K562 (cell line): ENCODE measurements at regions not wholly inside any gene's neighbourhood (a gene's known extent, or its start where the extent isn't known, plus 50 kb on each side); places are given as distances from the start of the nearest gene placed in this dataset.

Experiments used
- ATAC-seq: fragments of 200-7000 bp; cut with Tn5 transposase; 3 replicates; pipeline ENCODE4 v1.9.1; 2020; ENCODE audit warnings: moderate library complexity
- BruUV-seq: library from RNA; stranded (reverse); fragments of 400-500 nt; replicated peaks from 2 replicates; lab custom pipeline; 2021; lab: Mats Ljungman, UMichigan
- CTCF ChIA-PET: fragments of 300-600 bp; formaldehyde crosslinking; extraction: SDS; loops from one replicate; lab custom pipeline; 2021; ENCODE audit warnings: low intra/inter-chr PET ratio; lab: Yijun Ruan, JAX
- POLR2A ChIA-PET: fragments of 300-600, 350-650 bp; sonication (Branson Sonifier 250); formaldehyde crosslinking; extraction: SDS; loops from one replicate; lab custom pipeline; 2021; ENCODE audit warnings: antibody characterized with exemption, inconsistent platforms; lab: Yijun Ruan, JAX
- DNase-seq, 4 experiments: peaks; one replicate each; pipeline versions ENCODE4 v3.0.0 to v3.0.0-alpha.2; 2011 to 2018; ENCODE audit warnings: low spot score in 3 of 4, mixed read lengths in 3 of 4; ENCODE audit errors: extremely low read depth in 1 of 4
- FAIRE-seq: peaks from 2 replicates; lab custom pipeline; 2011; peaks lifted over from hg19 to GRCh38; lab: Jason Lieb, UNC
- H2AFZ ChIP-seq: 2 replicates; pipeline ENCODE4 v1.6.0; 2011; ENCODE audit warnings: low read depth, low read length, control low read depth, inconsistent platforms
- H3K27ac ChIP-seq: fragments of 200-600 bp; 3 replicates; pipeline ENCODE4 v1.8.0; 2011; ENCODE audit warnings: low read depth, mild to moderate bottlenecking, control low read depth, inconsistent platforms, low read length, moderate library complexity, mixed read lengths; ENCODE audit errors: extremely low read depth
- H3K27me3 ChIP-seq, 2 experiments: fragments of 300-600 bp in 1 of 2; 2 replicates in 1 of 2; 3 replicates in 1 of 2; pipeline versions ENCODE4 v1.6.0 to v1.8.0; 2011; ENCODE audit warnings: inconsistent platforms in 2 of 2, low read length in 2 of 2, mild to moderate bottlenecking in 1 of 2, mixed read lengths in 1 of 2, moderate library complexity in 1 of 2; ENCODE audit not compliant: control insufficient read depth in 2 of 2, insufficient read depth in 2 of 2
- H3K36me3 ChIP-seq: fragments of 300-600 bp; 3 replicates; pipeline ENCODE4 v1.8.0; 2011; ENCODE audit warnings: mild to moderate bottlenecking, low read length, inconsistent platforms; ENCODE audit not compliant: control insufficient read depth, insufficient read depth
- H3K4me1 ChIP-seq, 2 experiments: fragments of 200-600 bp in 1 of 2; replicated peaks in 1 of 2; 2 replicates in 1 of 2; 3 replicates in 1 of 2; pipeline versions ENCODE4 v1.5.1 to v1.8.0; 2011; ENCODE audit warnings: inconsistent platforms in 2 of 2, low read length in 2 of 2, mild to moderate bottlenecking in 1 of 2, mixed read lengths in 1 of 2, moderate library complexity in 1 of 2; ENCODE audit not compliant: control insufficient read depth in 2 of 2, insufficient read depth in 2 of 2
- H3K4me2 ChIP-seq: 2 replicates; pipeline ENCODE4 v1.6.1; 2011; ENCODE audit warnings: low read length, control low read depth, inconsistent platforms, mixed read lengths; ENCODE audit not compliant: insufficient read depth
- H3K4me3 ChIP-seq: fragments of 200-600 bp; sonication (generic), shearing (Covaris generic); 2 replicates; pipeline ENCODE4 v1.5.1; 2016; ENCODE audit warnings: control low read depth, inconsistent platforms
- H3K79me2 ChIP-seq: fragments of 200-600 bp; 3 replicates; pipeline ENCODE4 v1.8.0; 2011; ENCODE audit warnings: low read length, inconsistent platforms; ENCODE audit not compliant: control insufficient read depth, insufficient read depth
- H3K9ac ChIP-seq, 2 experiments: 2 replicates each; pipeline versions ENCODE4 v1.6.0 to v1.6.1; 2011; ENCODE audit warnings: low read depth in 2 of 2, low read length in 2 of 2, control low read depth in 1 of 2, inconsistent platforms in 1 of 2, mild to moderate bottlenecking in 1 of 2, mixed read lengths in 1 of 2; ENCODE audit not compliant: insufficient read depth in 1 of 2
- H3K9me1 ChIP-seq: one replicate; pipeline ENCODE4 v1.6.0; 2011; ENCODE audit warnings: inconsistent platforms, mild to moderate bottlenecking, low read length, moderate library complexity; ENCODE audit not compliant: control insufficient read depth, insufficient read depth
- H3K9me3 ChIP-seq: replicated peaks from 2 replicates; pipeline ENCODE4 v1.5.1; 2011; ENCODE audit warnings: low read depth, low read length, inconsistent platforms; ENCODE audit not compliant: control insufficient read depth, insufficient read depth
- H4K20me1 ChIP-seq: replicated peaks from 2 replicates; pipeline ENCODE4 v1.6.1; 2011; ENCODE audit warnings: low read length, inconsistent platforms, mixed read lengths; ENCODE audit not compliant: control insufficient read depth, insufficient read depth
- ATF7 ChIP-seq: fragments of 450-650 bp; IDR thresholded peaks from 2 replicates; pipeline ENCODE4 v1.7.1; 2014; ENCODE audit warnings: mild to moderate bottlenecking, moderate library complexity
- BCOR ChIP-seq: fragments of 450-650 bp; IDR thresholded peaks from 2 replicates; pipeline ENCODE4 v1.6.1; 2016
- BRF2 ChIP-seq: IDR thresholded peaks from 3 replicates; pipeline ENCODE4 v1.6.1; 2011; ENCODE audit warnings: borderline replicate concordance, mild to moderate bottlenecking; ENCODE audit not compliant: insufficient read length, insufficient read depth
- ELF2 ChIP-seq: fragments of 250-450 bp; sonication (Bioruptor Pico); IDR thresholded peaks from 2 replicates; pipeline ENCODE4 v1.5.0; 2021; ENCODE audit warnings: mild to moderate bottlenecking
- ERF ChIP-seq: fragments of 450-650 bp; formaldehyde crosslinking; IDR thresholded peaks from 2 replicates; pipeline ENCODE4 v1.4.0; 2020; ENCODE audit warnings: mild to moderate bottlenecking, mixed read lengths
- HDAC8 ChIP-seq: fragments of 450-650 bp; IDR thresholded peaks from 2 replicates; pipeline ENCODE4 v1.6.1; 2016; ENCODE audit warnings: mild to moderate bottlenecking, missing genetic modification characterization, moderate library complexity, missing compliant biosample characterization
- HMGXB4 ChIP-seq: sonication (generic); formaldehyde crosslinking; IDR thresholded peaks from 2 replicates; pipeline ENCODE4 v1.8.1; 2023; ENCODE audit warnings: mild to moderate bottlenecking, missing genetic modification reagents
- KAT2B ChIP-seq: IDR thresholded peaks from one replicate; pipeline ENCODE4 v1.6.1; 2012; ENCODE audit warnings: low read depth, mild to moderate bottlenecking, control low read depth, inconsistent platforms, low read length, moderate library complexity
- KDM1A ChIP-seq, 2 experiments: fragments of 450-650 bp; IDR thresholded peaks; 2 replicates each; pipeline ENCODE4 v1.6.1; 2016; ENCODE audit warnings: mild to moderate bottlenecking in 2 of 2
- MAFG ChIP-seq: fragments of 450-650 bp; conservative IDR thresholded peaks from 2 replicates; pipeline ENCODE4 v1.6.1; 2016; ENCODE audit warnings: missing genetic modification characterization, missing compliant biosample characterization
- MIER1 ChIP-seq: fragments of 450-650 bp; IDR thresholded peaks from 2 replicates; pipeline ENCODE4 v1.6.1; 2016; ENCODE audit warnings: antibody characterized with exemption, mild to moderate bottlenecking, low read depth
- NUFIP1 ChIP-seq: fragments of 450-650 bp; IDR thresholded peaks from 2 replicates; pipeline ENCODE4 v1.6.1; 2018; ENCODE audit not compliant: partially characterized antibody
- STAT5B ChIP-seq: fragments of 250-450 bp; sonication (Bioruptor Pico); IDR thresholded peaks from 2 replicates; pipeline ENCODE4 v1.8.0; 2021; ENCODE audit warnings: mild to moderate bottlenecking, inconsistent platforms
- ZC3H11A ChIP-seq: IDR thresholded peaks from 2 replicates; pipeline ENCODE4 v1.6.1; 2012; ENCODE audit warnings: low read depth, low read length, improper control_type of control experiment
- ZKSCAN8 ChIP-seq: fragments of 200-800 bp; sonication (Bioruptor generic); IDR thresholded peaks from 2 replicates; pipeline ENCODE4 v1.6.1; 2016; ENCODE audit warnings: missing genetic modification characterization, missing compliant biosample characterization
- ZNF24 ChIP-seq: fragments of 450-650 bp; IDR thresholded peaks from 2 replicates; pipeline ENCODE4 v1.6.1; 2016
- ZNF398 ChIP-seq: fragments of 250-450 bp; sonication (Bioruptor Pico); IDR thresholded peaks from 2 replicates; pipeline ENCODE4 v1.8.0; 2021; ENCODE audit warnings: moderate library complexity, mild to moderate bottlenecking, inconsistent platforms
- whole genome bisulfite sequencing: fragments of 100-300 bp; shearing (Covaris generic); methylation state at CpG from one replicate; pipeline ENCODE4 v1.1.6; 2016; ENCODE audit warnings: low coverage, mixed read lengths; ENCODE audit not compliant: insufficient coverage; ENCODE audit errors: missing lambda C conversion rate; 5-methylcytosine and 5-hydroxymethylcytosine counted together
- in situ Hi-C: fragments of 300-500 bp; cut with MboI; formaldehyde crosslinking; loops from 4 replicates; pipeline ENCODE4 v1.15.0; 2018; ENCODE audit warnings: inconsistent platforms, mixed read lengths
- intact Hi-C: fragments of 100-400 bp; cut with micrococcal nuclease; formaldehyde crosslinking; loops from 2 replicates; pipeline ENCODE4 v1.14.2; 2022

GRCh38 chr13:83702021-83702420 is 180.3 kb downstream of the SLITRK1 start:
- Histone ChIP-seq H3K79me2 (no peaks in the 10 kb centered on the region), H3K9me1 (no peaks in the 10 kb centered on the region), H4K20me1 (no peaks in the 10 kb centered on the region), H3K27ac (no peak overlapping the region), H3K9ac (no peak overlapping the region), H2AFZ (no peak overlapping the region), H3K4me2 (no peak overlapping the region), H3K4me3 (no peak overlapping the region), H3K4me1 (no peaks in the 10 kb centered on the region), H3K27me3 (no peaks in the 10 kb centered on the region), H3K36me3 (no peaks in the 10 kb centered on the region), H3K9me3 (no peaks in the 10 kb centered on the region)
- in situ Hi-C loops (no loop called here), intact Hi-C loops (no loop called here)
- TF ChIP-seq KDM1A (IDR thresholded peaks at IDR 0.05) (no peak), ELF2 (CRISPR knock-in tag) (no peak), STAT5B (CRISPR knock-in tag) (no peak), MIER1 (no peak), ZKSCAN8 (CRISPR knock-in tag) (no peak), ZNF24 (no peak), KAT2B (no peak), ZC3H11A (no peak), BRF2 (no peak), ZNF398 (CRISPR knock-in tag) (no peak), ERF (CRISPR knock-in tag) (no peak), NUFIP1 (no peak), ATF7 (no peak), HDAC8 (no peak), MAFG (tag) (no peak), HMGXB4 (CRISPR knock-in tag) (no peak), BCOR (no peak)
- ChIA-PET CTCF (no interaction called here), POLR2A (no interaction called here)
- no TSS peak for BruUV-seq
- DNase-seq, result no peak
- FAIRE-seq, result no peak
- WGBS, result 0% methylated on average over 1 of the region's 1 CpG
- ATAC-seq, result no peak
